ENCODE measurements at regions not wholly inside any gene's neighbourhood (a gene's known extent, or its start where the extent isn't known, plus 50 kb on each side); places are given as distances from the start of the nearest gene placed in this dataset.
"Not testable (repeated sequence)": the region's sequence is repeated elsewhere in the genome, so short reads cannot be mapped to it uniquely, and the experiment has no call there.

- Mint-ChIP-seq H3K36me3 (no peaks in the 10 kb centered on the region), H3K27me3 (no peaks in the 10 kb centered on the region)
Observed at GRCh38 chr11:87600938-87601337, 563.2 kb downstream of the TMEM135 start.

GRCh38 chr11:87597725-87598124 lies 560.0 kb downstream of the TMEM135 start:
- no peaks in the 10 kb centered on the region for H3K9me3 Mint-ChIP-seq

More at GRCh38 chr11:87600938-87601337, 563.2 kb downstream of the TMEM135 start:
- no peak for TF ChIP-seq CTCF (conservative IDR thresholded peaks at IDR 0.05)
- Mint-ChIP-seq H3K4me1 (ENCODE audit: unreplicated experiment) (peaks cover 12% of the 10 kb centered on the region), H3K4me3 (no peak overlapping the region), H3K9me3 (no peaks in the 10 kb centered on the region), H3K27ac (no peak overlapping the region)
- no peak for DNase-seq (ENCODE audit: extremely low spot score, unreplicated experiment)

GRCh38 chr11:87596176-87596575 lies 558.4 kb downstream of the TMEM135 start:
- H3K27me3 Mint-ChIP-seq = no peaks in the 10 kb centered on the region
- DNase-seq (ENCODE audit: extremely low spot score, unreplicated experiment) = no peak
- H3K36me3 Mint-ChIP-seq = no peaks in the 10 kb centered on the region
- no peak for TF ChIP-seq CTCF (conservative IDR thresholded peaks at IDR 0.05)
- H3K27ac Mint-ChIP-seq = no peak overlapping the region
- H3K9me3 Mint-ChIP-seq = no peaks in the 10 kb centered on the region
- peaks cover 9% of the 10 kb centered on the region for H3K4me1 Mint-ChIP-seq (ENCODE audit: unreplicated experiment)
- no peak overlapping the region for H3K4me3 Mint-ChIP-seq

More at GRCh38 chr11:87597725-87598124, 560.0 kb downstream of the TMEM135 start:
- Mint-ChIP-seq H3K27ac (no peak overlapping the region), H3K4me1 (ENCODE audit: unreplicated experiment) (peaks cover 12% of the 10 kb centered on the region), H3K36me3 (no peaks in the 10 kb centered on the region), H3K4me3 (no peak overlapping the region), H3K27me3 (no peaks in the 10 kb centered on the region)
- TF ChIP-seq CTCF (conservative IDR thresholded peaks at IDR 0.05) = no peak
- DNase-seq (ENCODE audit: extremely low spot score, unreplicated experiment) = no peak

GRCh38 chr11:87589082-87589481 lies 551.3 kb downstream of the TMEM135 start:
- Mint-ChIP-seq H3K4me3 (no peak overlapping the region), H3K27ac (no peak overlapping the region), H3K9me3 (peaks cover 11% of the 10 kb centered on the region), H3K36me3 (no peaks in the 10 kb centered on the region), H3K4me1 (ENCODE audit: unreplicated experiment) (no peaks in the 10 kb centered on the region), H3K27me3 (peaks cover 3% of the 10 kb centered on the region)
- no peak for DNase-seq (ENCODE audit: extremely low spot score, unreplicated experiment)
- no peak for TF ChIP-seq CTCF (conservative IDR thresholded peaks at IDR 0.05)

GRCh38 chr11:87585613-87586012 lies 547.9 kb downstream of the TMEM135 start:
- peaks cover 11% of the 10 kb centered on the region for H3K9me3 Mint-ChIP-seq
- not testable (repeated sequence) for H3K36me3 Mint-ChIP-seq; H3K4me1 Mint-ChIP-seq (ENCODE audit: unreplicated experiment); H3K27me3 Mint-ChIP-seq; H3K4me3 Mint-ChIP-seq; DNase-seq (ENCODE audit: extremely low spot score, unreplicated experiment); H3K27ac Mint-ChIP-seq

- Mint-ChIP-seq H3K27ac (no peak overlapping the region), H3K36me3 (no peaks in the 10 kb centered on the region), H3K27me3 (no peaks in the 10 kb centered on the region), H3K4me1 (ENCODE audit: unreplicated experiment) (no peaks in the 10 kb centered on the region), H3K4me3 (no peak overlapping the region), H3K9me3 (peaks cover 7% of the 10 kb centered on the region)
- TF ChIP-seq CTCF (conservative IDR thresholded peaks at IDR 0.05) = no peak
- DNase-seq (ENCODE audit: extremely low spot score, unreplicated experiment) = no peak
Observed at GRCh38 chr11:87583931-87584330, 546.2 kb downstream of the TMEM135 start.
